ENCODE measurements at regions not wholly inside any gene's neighbourhood (a gene's known extent, or its start where the extent isn't known, plus 50 kb on each side); places are given as distances from the start of the nearest gene placed in this dataset.

GRCh38 chr1:30589083-30589482 lies 134.3 kb downstream of the MATN1 start:
- no peak for TF ChIP-seq CTCF (optimal IDR thresholded peaks at IDR 0.05 in 1 of 3, IDR thresholded peaks at IDR 0.05 in 1 of 3, conservative IDR thresholded peaks at IDR 0.05 in 1 of 3; ENCODE audit: extremely low read depth in 1 of 3, insufficient read depth in 2 of 3, low read length in 3 of 3)
- TF ChIP-seq EZH2 (IDR thresholded peaks at IDR 0.05; ENCODE audit: low read length) = no peak

Data from keratinocyte (primary cell).